Embryonic facial prominence (tissue), 1 donor: ENCODE measurements at regions not wholly inside any gene's neighbourhood (a gene's known extent, or its start where the extent isn't known, plus 50 kb on each side); places are given as distances from the start of the nearest gene placed in this dataset.
"Not testable (repeated sequence)": the region's sequence is repeated elsewhere in the genome, so short reads cannot be mapped to it uniquely, and the experiment has no call there.

Experiments used
- DNase-seq: peaks from one replicate; pipeline ENCODE4 v3.0.0-alpha.2; 2016; ENCODE audit errors: extremely low spot score

DNA sequence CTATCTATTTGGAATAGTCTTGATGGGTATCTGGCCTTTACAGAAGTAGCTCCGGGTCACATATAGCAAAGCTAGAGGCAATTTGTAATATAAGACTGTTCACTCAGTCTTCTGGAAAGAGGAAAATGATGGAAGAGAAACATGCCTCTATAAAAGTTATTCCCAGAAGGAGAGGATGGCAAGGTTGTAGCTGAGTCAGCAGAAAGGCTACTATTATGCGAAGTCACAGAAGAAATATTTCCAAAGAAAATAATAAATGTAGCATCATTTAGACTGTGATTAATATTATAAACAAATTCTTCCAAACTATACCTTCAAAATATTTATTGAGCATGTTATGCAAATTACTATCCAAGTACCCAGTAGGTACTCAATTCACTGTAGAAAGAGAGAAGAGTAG, 1027.7 kb upstream of the TMEFF2 start:
- no peak for DNase-seq

DNA sequence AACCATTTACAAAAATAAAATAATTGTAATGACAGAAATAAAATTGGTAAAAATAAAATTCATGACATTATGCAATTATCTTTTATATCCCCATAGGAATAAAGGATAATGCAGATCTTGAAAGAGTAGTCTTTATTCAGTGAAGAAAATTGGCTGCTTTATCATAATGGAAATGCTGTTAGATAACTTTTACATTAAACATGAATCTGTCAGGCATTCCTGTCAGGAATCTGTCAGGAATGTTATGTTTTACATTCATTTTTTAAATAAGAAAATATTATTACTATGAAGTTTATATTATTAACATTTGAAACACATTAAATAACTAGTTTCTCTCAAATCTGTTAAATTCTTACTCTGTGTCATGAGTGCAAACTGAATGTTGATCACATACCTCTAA, 1024.7 kb upstream of the TMEFF2 start:
- no peak for DNase-seq

DNA sequence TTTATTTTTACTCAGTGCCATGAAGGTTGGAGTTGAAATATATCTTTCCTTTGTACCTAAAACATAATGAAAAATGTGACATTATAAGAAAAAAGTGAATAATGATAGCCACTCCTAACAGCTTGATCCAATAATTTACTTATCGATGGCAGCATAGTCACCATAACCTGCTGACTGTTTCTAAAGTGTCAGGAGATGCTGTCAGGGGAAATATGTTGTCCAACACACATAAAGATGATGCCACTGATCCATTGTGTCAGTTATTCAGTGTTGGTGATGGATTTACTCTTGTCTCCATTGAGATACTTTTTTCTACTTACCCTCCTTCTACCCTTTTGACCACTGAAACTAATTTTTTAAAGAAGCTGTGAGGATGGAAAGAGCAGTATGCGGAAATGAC, 1006.9 kb upstream of the TMEFF2 start:
- DNase-seq = no peak

DNA sequence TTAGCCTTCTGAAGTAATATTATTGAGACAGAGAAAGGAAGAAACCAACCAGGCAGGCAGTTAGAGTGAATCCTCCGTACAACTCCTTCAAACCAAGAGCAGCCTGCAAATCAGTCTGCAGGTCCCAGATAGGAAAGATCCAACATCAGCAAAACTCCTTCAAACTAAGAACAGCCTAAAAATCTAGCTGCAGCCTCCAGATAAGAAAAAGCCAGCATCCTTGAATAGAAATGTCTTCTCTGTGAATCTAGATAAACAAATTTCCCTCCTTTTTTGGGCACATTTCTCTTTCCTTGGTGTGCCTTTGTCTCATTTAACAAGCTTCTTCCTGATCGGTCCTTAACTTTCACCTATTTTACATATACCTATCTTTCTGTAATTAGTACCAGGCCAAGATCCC, 1004.6 kb upstream of the TMEFF2 start:
- DNase-seq = no peak

DNA sequence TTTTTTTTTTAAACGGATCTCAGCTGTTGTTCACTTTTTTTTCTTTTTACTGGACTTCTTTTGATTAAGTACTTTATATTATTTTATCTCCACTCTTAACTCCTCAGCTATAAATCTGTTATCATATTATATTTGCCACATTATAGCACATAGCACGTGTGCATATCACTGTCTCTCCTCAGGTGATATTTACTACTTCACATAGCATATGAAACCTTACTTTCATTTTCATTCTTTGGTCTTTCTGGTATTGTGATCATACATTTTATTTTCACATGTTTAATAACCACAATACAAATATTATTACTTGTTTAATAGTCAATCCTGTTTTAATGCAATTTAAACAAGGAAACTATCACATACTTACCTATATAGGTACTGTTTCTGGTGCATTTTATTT, 993.1 kb upstream of the TMEFF2 start:
- no peak for DNase-seq

DNA sequence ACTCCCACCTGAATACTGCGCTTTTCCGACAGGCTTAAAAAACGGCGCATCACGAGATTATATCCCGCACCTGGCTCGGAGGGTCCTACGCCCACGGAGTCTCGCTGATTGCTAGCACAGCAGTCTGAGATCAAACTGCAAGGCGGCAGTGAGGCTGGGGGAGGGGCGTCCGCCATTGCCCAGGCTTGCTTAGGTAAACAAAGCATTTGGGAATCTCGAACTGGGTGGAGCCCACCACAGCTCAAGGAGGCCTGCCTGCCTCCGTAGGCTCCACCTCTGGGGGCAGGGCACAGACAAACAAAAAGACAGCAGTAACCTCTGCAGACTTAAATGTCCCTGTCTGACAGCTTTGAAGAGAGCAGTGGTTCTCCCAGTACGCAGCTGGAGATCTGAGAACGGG, 976.2 kb upstream of the TMEFF2 start:
- not testable (repeated sequence) for DNase-seq

DNA sequence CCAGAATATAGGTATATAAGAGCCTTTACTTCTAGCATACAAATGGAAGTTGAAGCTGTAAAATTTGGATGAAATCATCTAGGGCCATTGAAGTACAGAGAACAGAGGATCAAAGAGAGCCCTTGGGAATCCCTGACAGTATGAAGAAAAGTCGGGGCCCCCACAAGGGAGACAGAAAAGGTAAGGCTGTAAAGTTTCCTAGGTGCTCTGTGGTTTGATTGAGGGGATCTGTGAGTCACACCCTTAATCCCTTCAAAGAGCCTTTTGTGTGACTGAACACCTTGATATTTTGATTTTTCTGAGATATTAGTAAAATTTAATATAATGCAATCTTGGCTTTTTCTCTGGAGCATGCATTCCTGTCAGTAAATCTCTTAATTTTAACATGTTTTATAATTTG, 961.7 kb upstream of the TMEFF2 start:
- DNase-seq = no peak

DNA sequence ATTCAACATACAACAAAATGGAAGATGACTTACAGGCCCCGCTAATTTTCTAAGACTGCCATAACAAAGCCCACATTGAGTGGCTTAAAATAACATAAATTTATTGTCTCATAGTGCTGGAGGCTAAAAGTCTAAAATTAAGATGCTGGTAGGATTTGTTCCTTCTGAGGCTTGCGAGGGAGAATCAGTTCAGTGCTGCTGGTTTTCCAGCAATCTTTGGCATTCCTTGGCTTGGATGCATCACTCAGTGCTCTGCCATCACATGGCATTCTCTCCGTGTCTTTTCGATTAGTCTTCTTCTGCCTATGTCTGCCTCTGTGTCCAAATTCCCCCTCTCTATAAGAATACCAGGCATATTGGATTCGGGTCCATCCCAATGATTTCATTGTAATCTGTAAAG, 959.3 kb upstream of the TMEFF2 start:
- DNase-seq = no peak

DNA sequence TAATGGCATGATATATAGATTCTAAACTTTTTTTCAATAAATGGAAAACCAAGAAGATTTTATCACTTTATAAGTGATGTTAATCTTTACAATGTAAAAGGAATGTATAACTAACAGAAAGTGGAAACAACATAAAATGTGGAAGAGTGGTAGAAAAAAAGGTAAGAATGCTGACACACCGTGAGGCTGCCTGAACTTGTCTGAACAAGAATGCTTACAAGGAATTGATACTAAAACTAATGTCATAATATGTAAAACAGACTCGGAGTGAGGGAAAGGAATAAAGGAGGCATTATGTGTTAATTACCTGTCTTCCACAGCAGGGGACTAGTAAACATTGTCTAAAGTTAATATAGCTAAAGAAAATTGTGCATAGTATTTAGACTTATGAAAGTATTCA, 958.8 kb upstream of the TMEFF2 start:
- no peak for DNase-seq

DNA sequence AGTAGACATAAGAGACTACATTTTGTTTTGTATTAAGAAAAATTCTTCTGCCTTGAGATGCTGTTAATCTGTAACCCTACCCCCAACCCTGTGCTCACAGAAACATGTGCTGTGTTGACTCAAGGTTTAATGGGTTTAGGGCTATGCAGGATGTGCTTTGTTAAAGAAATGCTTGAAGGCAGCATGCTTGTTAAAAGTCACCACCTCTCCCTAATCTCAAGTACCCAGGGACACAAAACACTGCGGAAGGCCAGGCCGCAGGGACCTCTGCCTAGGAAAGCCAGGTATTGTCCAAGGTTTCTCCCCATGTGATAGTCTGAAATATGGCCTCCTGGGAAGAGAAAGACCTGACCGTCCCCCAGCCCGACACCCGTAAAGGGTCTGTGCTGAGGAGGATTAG, 947.7 kb upstream of the TMEFF2 start:
- DNase-seq = not testable (repeated sequence)

DNA sequence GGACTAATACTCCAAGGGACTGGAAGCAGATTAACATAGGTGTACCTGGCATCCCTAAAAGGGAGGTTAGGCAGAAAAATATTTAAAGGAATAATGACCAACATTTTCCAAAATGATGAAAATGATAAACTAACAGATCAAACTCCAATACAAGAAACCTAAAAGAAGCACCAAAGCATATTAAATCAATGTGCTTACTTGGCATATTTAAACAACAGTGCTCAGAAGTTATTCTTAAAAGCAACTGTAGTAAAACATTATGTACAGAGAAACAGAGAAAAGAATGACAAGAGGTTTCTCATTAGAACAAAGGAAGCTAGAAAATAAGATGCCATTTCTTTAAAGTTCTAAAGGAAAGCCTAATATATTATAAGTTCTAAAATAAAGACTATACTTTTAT, 947.3 kb upstream of the TMEFF2 start:
- DNase-seq = no peak

DNA sequence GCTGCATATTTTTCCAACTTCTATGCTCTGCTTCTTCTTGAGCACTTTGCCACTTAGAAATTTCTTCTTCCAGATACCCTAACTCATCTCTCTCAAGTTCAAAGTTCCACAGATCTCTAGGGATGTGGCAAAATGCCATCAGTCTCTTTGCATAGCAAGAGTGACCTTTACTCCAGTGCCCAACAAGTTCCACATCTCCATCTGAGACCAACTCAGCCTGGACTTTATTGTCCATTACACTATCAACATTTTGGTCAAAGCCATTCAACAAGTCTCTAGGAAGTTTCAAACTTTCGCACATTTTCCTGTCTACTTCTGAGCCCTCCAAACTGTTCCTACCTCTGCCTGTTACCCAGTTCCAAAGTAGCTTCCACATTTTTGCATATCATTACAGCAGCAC, 946.2 kb upstream of the TMEFF2 start:
- not testable (repeated sequence) for DNase-seq

DNA sequence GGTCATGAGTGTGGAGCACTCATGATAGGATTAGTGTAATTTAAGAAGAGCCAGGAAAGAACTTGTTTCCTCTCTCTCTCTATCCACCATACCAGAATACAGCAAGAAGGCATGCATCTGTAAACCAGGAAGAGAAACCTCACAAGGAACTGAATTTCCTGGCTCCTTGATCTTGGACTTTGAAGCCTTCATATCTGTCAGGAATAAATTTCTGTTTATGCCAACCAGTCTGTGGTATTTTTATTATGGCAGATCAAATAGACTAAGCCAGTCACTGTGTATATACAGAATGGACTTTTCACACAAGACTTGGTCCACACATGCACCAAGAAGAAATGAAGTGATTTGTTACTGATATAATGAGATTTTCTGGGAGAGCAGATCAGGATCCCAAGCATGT, 930.1 kb upstream of the TMEFF2 start:
- DNase-seq = no peak

DNA sequence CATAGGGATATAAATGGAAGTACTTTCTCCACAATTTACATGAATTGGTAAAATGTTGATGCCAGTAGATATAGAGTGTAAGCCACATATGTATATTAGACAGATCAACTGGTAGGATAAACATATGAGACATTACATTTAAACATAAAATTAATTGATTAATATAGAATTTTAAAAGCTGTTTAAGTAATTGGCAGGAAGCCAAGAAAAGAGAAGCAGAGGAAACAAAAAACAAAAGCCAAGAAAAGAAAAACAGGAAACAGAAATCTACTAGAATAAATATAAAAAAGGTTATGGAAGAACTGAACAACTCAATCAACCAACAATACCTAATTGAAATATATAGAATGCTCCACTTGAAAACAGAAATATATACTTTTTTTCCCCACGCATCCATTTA, 920.1 kb upstream of the TMEFF2 start:
- DNase-seq = no peak

DNA sequence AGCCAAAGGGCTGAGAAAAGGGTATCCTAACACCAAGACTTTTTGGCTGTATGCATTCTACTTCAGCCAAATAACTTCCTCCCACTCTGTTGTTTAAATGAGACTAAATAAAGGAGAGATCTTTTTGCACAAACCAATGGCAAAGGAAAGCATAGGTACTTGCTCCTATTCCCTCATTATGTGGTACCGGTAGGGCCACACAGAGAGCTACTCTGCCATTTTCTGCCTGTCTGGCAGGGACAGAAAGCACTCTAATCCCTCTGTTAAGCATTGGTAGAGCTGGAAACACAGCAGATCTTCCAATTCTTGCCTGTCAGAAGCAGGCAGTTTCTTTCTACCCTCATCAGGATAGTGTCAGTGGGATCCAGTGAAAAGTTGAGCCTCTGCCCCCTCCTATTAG, 918.3 kb upstream of the TMEFF2 start:
- no peak for DNase-seq

DNA sequence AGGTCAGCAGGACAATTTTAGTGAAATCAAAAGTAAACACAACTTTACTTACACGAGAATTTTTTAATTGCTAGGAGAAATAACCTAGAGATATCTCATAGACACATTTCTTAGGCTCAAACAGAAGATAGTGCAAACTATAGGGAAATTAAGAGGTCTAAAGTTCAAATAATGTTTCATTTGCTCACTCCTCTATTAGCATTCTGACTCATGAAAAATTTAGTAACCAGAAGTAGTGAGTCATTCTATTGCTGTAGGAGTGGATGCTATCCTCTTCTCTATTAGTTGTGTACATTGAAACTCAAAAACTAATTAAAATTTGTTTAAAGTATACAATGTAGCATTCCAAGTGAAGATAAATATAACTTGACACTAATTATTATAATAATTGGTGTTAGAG, 908.3 kb upstream of the TMEFF2 start:
- no peak for DNase-seq

DNA sequence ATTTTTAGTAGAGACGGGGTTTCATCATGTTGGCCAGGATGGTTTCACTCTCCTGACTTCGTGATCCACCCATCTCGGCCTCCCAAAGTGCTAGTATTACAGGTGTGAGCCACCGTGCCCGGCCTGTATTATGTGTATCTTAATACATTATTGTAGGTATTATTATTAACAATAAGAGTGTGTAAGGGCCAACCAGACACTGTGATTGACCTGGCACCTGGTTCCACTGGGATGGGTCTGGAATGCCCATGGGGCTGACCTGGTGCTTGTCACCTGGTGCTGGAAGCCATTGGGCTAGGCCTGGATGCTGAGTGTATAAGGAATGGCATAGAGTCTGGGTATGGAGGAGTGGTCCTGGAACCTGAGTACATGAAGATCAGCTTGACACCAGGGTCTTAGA, 906.9 kb upstream of the TMEFF2 start:
- DNase-seq = no peak

DNA sequence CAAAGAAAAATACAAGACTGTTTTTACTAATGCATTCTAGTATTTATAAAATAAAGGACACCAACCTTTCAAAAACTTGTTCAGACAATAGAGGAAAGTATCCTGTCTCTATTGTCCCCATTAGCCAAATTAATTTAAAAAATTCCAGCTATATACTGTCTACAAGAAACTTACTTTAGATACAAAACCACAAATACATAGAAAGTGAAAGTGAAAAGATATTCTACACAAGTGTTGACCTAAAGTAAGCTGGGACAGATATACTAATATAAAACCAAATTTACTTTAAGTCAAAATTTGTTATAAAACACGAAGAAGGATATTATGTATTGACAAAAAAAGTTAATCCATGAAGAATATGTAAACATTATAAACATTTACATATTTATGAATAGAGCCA, 893.3 kb upstream of the TMEFF2 start:
- no peak for DNase-seq

DNA sequence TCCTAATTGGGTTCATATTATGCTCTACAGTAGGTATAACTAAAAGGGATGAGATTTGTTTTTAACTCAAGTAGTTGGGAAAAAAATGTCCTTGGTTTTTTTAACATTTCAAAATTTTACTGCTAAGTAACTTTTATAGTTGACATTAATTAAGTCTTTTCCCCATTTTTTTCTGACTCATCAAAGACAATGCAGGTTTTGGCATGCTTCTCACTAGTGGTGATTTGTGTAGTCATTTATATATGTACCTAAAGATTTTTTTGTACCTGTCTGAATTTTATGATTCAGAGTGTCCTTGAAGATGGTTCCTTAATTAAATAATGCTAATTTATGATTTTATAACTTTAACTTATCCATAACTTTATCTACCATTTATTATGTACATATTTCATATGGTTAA, 882.3 kb upstream of the TMEFF2 start:
- DNase-seq = no peak

DNA sequence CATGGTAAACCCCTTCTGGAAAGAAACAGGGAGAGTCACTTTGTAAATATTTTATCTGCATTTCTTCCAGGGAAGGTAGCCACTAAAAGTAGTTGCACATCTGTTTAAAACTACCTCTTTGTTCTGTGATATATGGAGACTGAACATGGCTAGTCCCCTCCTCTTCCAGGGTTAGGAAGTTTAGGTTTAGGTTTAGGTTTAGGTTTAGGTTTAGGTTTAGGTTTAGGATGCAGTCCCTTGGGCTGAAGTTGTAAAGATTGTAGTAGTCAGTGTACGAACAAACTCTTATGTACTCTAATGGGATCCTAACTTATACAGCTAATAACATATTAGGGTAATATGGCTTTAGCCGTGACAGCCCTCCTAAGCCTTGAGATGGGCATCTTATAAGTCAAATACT, 880.2 kb upstream of the TMEFF2 start:
- DNase-seq = no peak

DNA sequence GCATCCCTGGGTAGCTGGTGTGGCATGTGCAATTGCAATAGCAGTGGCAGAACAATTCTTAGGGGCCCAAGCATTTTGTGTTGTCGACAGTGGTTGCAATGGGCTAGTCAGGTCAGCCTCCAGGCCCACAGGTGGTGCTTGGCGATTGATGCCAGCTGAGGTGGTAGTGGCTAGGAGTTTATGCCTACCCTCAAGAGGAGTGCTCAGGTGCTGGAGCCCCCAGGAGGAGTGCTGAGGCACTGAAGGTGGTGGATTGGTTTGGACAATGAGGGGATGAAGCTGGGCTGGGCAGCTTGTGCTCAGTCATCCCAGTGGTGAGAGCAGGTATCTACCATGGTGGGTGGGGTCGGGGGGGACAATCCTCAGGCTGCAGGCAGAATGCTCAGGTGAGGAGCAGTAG, 877.9 kb upstream of the TMEFF2 start:
- DNase-seq = no peak

DNA sequence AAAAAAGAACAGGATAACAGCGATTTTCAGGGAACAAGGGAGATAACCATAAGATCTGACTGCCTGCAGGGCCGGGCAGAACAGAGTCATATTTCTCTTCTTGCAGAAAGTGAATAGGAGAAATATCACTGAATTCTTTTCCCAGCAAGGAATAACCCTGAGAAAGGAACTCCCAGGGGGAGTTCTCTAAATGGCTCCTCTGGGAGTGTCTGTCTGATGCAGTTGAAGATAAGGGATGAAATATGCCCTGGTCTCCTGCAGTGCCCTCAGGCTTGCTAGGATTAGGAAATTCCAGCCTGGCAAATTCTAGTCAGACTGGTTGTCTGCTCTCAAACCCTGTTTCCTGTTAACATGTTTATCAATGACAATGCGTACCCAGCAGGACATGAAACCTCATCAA, 830.8 kb upstream of the TMEFF2 start:
- DNase-seq = not testable (repeated sequence)

DNA sequence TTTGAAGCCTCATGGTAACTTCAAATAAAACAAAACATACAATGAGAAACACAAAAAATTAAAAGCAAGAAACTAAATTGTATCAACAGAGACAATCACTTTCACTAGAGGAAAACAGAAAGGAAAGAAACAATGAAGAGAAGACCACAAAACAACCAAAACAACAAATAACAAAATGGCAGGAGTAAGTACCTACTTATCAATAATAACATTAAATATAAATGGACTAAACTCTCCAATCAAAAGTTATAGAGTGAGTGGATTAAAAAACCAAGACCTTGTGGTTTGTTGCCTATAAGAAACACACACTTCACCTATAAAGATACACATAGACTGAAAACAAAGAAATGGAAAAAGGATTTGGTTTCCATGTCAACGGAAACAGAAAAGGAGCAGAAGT, 830.1 kb upstream of the TMEFF2 start:
- no peak for DNase-seq

DNA sequence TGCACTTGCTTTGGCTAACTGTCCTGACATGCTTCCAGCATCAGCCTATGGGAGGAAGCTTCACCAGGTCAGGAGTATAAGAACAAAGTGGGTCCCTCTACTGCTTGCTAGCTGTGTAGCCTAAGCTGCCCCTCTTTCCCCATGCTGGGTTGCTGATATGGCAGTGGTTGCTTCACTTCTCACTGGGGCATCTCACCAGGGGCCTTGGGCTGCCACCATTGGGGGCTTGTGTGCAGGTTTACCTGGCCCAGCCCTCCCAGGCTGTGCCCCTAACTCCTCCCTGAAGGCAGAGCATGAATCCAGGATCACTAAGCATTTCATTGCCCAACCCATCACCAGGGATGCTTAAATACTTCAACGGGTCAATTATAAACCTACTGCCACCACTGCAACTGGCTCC, 817.1 kb upstream of the TMEFF2 start:
- no peak for DNase-seq

DNA sequence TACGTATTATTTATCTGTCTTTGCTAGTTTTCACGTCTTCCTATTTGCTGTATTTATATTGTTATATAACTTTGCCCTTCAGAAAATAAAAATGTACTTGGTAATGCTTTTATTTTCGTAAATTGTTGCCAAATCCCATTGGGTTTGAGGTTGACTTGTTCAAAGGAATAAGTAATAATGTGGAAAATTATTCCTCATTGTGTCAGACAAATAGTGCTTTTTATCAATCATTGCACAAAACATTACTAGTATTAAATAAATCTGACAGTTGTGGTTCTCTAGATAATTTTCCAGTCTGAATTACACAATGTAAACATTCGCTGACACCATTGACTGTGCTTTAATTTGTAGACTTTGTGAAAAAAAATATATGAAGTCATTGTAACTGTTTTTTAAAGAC, 798.3 kb upstream of the TMEFF2 start:
- no peak for DNase-seq
